ENCODE measurements at regions not wholly inside any gene's neighbourhood (a gene's known extent, or its start where the extent isn't known, plus 50 kb on each side); places are given as distances from the start of the nearest gene placed in this dataset.

DNA sequence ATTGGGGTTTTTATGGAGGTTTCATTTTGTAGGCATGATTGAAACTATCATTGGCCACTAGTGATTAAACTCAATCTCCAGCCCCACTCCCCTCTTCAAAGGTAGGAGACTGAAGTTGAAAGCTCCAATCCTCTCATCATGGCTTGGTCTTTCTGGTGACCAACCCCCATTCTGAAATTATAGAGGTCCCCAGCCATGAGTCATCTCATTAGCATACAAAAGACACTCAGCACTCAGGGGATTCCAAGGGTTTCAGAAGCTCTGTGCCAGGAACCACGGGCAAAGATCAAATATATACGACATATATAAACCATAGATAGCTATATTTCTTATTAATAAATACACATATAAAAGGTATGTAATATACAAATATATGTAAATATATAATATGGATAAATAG, 256.0 kb upstream of the POU3F3 start:
- no peaks in the 10 kb centered on the region for H3K27me3 Mint-ChIP-seq (ENCODE audit: insufficient read depth, unreplicated experiment)
- CTCF ChIA-PET = interaction anchor here (0.5 to 0.6 kb wide), 2 partner anchors 187 to 1833 kb away, joined by 3 to 4 read pairs; no protein-coding TSS in a partner anchor
- intact Hi-C loops (cut with micrococcal nuclease) = loop anchor here (5.0 kb wide), 1 partner anchor 111 kb away; no protein-coding TSS in a partner anchor

DNA sequence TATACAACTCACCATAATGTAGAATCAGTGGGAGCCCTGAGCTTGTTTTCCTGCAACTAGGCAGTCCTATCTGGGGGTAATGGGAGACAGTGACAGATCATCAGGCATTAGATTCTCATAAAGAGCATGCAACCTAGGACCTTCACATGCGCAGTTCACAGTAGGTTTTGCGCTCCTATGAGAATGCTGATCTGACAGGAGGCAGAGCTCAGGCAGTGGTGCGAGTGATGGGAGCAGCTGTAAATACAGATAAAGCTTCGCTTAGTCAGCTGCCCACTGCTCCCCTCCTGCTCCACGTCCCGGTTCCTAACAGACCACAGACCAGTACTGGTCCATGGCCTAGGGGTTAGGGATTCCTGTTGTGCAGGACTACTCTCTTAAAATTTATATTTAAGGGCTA, 255.3 kb upstream of the POU3F3 start:
- POLR2A ChIA-PET = interaction anchor here (1.1 to 1.5 kb wide), 2 partner anchors 9 to 16 kb away, joined by 3 read pairs; no protein-coding TSS in a partner anchor
- Mint-ChIP-seq H3K27me3 (ENCODE audit: insufficient read depth, unreplicated experiment) (no peaks in the 10 kb centered on the region), H3K4me3 (ENCODE audit: unreplicated experiment) (no peak overlapping the region), H3K9me3 (ENCODE audit: unreplicated experiment) (peaks cover 19% of the 10 kb centered on the region), H3K4me1 (ENCODE audit: insufficient read depth, unreplicated experiment) (peaks cover 12% of the 10 kb centered on the region), H3K27ac (ENCODE audit: low read depth, unreplicated experiment) (no peak overlapping the region), H3K36me3 (ENCODE audit: insufficient read depth, unreplicated experiment) (peaks cover 9% of the 10 kb centered on the region)
- intact Hi-C loops (cut with micrococcal nuclease) = loop anchor here (5.0 kb wide), 1 partner anchor 111 kb away; no protein-coding TSS in a partner anchor
- TF ChIP-seq, protein P1, sequence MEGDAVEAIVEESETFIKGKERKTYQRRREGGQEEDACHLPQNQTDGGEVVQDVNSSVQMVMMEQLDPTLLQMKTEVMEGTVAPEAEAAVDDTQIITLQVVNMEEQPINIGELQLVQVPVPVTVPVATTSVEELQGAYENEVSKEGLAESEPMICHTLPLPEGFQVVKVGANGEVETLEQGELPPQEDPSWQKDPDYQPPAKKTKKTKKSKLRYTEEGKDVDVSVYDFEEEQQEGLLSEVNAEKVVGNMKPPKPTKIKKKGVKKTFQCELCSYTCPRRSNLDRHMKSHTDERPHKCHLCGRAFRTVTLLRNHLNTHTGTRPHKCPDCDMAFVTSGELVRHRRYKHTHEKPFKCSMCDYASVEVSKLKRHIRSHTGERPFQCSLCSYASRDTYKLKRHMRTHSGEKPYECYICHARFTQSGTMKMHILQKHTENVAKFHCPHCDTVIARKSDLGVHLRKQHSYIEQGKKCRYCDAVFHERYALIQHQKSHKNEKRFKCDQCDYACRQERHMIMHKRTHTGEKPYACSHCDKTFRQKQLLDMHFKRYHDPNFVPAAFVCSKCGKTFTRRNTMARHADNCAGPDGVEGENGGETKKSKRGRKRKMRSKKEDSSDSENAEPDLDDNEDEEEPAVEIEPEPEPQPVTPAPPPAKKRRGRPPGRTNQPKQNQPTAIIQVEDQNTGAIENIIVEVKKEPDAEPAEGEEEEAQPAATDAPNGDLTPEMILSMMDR (IDR thresholded peaks at IDR 0.05; ENCODE audit: unreplicated experiment) = no peak
- no peak for DNase-seq (ENCODE audit: unreplicated experiment)
- no TSS peak for BruUV-seq (replicated peaks)
- CTCF ChIA-PET = interaction anchor here (0.6 kb wide), 1 partner anchor 1833 kb away, joined by 3 read pairs; no protein-coding TSS in a partner anchor

More for the DNA sequence above, 256.0 kb upstream of the POU3F3 start:
- Mint-ChIP-seq H3K27ac (ENCODE audit: low read depth, unreplicated experiment) (no peak overlapping the region), H3K4me3 (ENCODE audit: unreplicated experiment) (no peak overlapping the region), H3K4me1 (ENCODE audit: insufficient read depth, unreplicated experiment) (peaks cover 12% of the 10 kb centered on the region), H3K9me3 (ENCODE audit: unreplicated experiment) (peaks cover 19% of the 10 kb centered on the region), H3K36me3 (ENCODE audit: insufficient read depth, unreplicated experiment) (peaks cover 9% of the 10 kb centered on the region)
- DNase-seq (ENCODE audit: unreplicated experiment) = peak; percentile 6
- no TSS peak for BruUV-seq (replicated peaks)
- TF ChIP-seq, protein P1 (IDR thresholded peaks at IDR 0.05; ENCODE audit: unreplicated experiment) = no peak
- POLR2A ChIA-PET = interaction anchor here (1.1 kb wide), 1 partner anchor 10 kb away, joined by 3 read pairs; no protein-coding TSS in a partner anchor

DNA sequence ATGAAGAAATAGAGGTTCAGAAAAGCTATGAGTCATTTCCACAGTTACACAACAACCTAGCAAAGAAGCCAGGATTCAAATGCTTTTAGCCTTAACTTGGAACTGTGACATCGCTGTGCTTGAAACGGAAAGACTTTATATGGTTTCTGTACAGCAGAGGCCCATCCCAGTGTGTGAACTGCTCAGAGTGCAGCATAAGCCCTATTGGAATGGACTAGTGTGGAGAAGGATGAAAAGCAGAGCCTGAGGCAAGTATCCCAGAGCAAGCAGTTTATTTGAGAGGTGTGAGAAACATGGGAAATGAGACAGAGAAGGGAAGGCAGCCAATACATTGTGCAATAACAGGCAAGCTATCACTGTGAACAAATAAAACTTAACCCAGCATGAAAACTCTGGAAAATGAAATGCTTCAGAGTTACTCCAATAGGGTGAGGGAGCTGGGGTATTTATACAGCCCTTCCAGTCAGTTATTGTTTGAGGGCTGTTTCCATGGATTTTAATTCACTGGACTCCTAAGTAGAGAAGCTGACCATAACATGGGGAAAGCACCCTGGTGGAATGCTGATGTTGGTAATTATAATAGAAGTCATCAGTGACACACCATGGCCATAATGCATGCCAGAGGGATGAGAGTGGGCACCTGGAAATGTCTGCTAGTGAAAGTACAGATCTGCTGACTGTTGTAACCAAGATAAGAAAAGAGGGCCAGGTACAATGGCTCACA, 254.0 kb upstream of the POU3F3 start:
- BruUV-seq (replicated peaks) = no TSS peak
- CTCF ChIA-PET = no interaction called here
- no peaks in the 10 kb centered on the region for H3K27me3 Mint-ChIP-seq (ENCODE audit: insufficient read depth, unreplicated experiment)
- TF ChIP-seq, protein P1 (IDR thresholded peaks at IDR 0.05; ENCODE audit: unreplicated experiment) = no peak
- peaks cover 19% of the 10 kb centered on the region for H3K9me3 Mint-ChIP-seq (ENCODE audit: unreplicated experiment)
- POLR2A ChIA-PET = interaction anchor here (1.0 to 1.5 kb wide), 3 partner anchors 8 to 151 kb away, joined by 3 to 4 read pairs (median 3); no protein-coding TSS in a partner anchor
- H3K27ac Mint-ChIP-seq (ENCODE audit: low read depth, unreplicated experiment) = peak overlapping the region; percentile 74
- H3K36me3 Mint-ChIP-seq (ENCODE audit: insufficient read depth, unreplicated experiment) = peaks cover 9% of the 10 kb centered on the region
- intact Hi-C loops (cut with micrococcal nuclease) = loop anchor here (5.0 kb wide), 2 partner anchors 113 to 167 kb away; no protein-coding TSS in a partner anchor
- DNase-seq (ENCODE audit: unreplicated experiment) = peak; percentile 97
- peaks cover 12% of the 10 kb centered on the region for H3K4me1 Mint-ChIP-seq (ENCODE audit: insufficient read depth, unreplicated experiment)
- H3K4me3 Mint-ChIP-seq (ENCODE audit: unreplicated experiment) = no peak overlapping the region

DNA sequence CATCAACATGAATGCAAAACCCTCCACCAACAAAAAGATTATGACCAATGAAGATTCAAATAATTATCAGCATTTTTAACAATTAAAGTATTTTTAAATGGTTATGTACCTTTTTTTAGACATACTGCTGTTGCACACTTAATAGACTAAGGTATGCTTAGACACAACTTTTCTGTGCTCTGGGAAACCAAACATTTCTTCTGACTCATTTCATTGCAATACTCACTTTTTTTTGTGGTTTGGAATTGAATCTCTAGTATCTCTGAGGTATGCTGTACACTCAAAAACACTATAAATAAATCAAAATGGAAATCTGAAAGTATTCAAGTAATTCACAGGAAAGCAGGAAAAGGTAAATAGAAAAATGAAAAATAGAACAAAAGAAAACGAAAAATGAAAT, 247.9 kb upstream of the POU3F3 start:
- ChIA-PET CTCF (no interaction called here), POLR2A (no interaction called here)
- BruUV-seq (replicated peaks) = no TSS peak
- peak overlapping the region; percentile 2 for H3K4me3 Mint-ChIP-seq (ENCODE audit: unreplicated experiment)
- TF ChIP-seq, protein P1 (IDR thresholded peaks at IDR 0.05; ENCODE audit: unreplicated experiment) = no peak
- H3K9me3 Mint-ChIP-seq (ENCODE audit: unreplicated experiment) = no peaks in the 10 kb centered on the region
- H3K27me3 Mint-ChIP-seq (ENCODE audit: insufficient read depth, unreplicated experiment) = no peaks in the 10 kb centered on the region
- intact Hi-C loops (cut with micrococcal nuclease) = no loop called here
- DNase-seq (ENCODE audit: unreplicated experiment) = peak; percentile 13
- H3K36me3 Mint-ChIP-seq (ENCODE audit: insufficient read depth, unreplicated experiment) = peaks cover 7% of the 10 kb centered on the region
- H3K4me1 Mint-ChIP-seq (ENCODE audit: insufficient read depth, unreplicated experiment) = peaks cover 10% of the 10 kb centered on the region
- peak overlapping the region; percentile 28 for H3K27ac Mint-ChIP-seq (ENCODE audit: low read depth, unreplicated experiment)
